GM21528 (cell line): ENCODE measurements at regions not wholly inside any gene's neighbourhood (a gene's known extent, or its start where the extent isn't known, plus 50 kb on each side); places are given as distances from the start of the nearest gene placed in this dataset.

Source experiments
- ATAC-seq: cut with Tn5 transposase; IDR thresholded peaks from one replicate; pipeline ENCODE4 v1.9.1; 2021; ENCODE audit warnings: mild to moderate bottlenecking, moderate library complexity; ENCODE audit not compliant: unreplicated experiment, low FRiP score

- ATAC-seq: no peak
Observed at GRCh38 chr13:90427322-90428272, 919.9 kb upstream of the MIR17HG start.

DNA sequence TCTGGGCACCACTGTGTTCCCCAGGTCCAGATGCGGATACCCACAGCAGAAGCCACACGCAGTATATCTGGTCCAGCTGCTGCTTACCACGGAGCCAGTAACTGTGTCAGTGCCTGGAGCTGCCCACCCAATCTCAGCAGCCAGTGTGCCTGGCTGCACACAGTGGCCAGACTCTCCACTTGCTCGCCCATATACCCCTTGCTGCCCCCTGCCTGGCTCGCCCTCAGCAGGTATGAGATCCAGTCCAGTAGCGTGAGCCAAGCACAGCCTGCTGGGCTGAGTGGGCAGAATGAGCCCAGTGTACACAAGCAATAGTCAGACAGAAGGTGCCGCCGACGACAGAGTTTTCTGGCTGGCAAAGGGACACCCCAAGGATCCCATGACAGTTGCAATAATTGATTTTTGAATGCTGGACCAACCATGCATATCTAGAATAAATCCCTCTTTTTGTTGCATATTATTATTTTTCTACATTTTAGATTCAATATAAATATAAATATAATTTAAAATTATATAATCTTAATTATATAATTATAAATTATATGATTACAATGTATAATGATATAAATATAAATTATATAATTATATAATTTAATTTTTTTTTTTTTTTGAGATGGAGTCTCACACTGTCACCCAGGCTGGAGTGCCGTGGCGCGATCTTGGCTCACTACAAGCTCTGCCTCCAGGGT is 918.8 kb upstream of the MIR17HG start:
- ATAC-seq: no peak

DNA sequence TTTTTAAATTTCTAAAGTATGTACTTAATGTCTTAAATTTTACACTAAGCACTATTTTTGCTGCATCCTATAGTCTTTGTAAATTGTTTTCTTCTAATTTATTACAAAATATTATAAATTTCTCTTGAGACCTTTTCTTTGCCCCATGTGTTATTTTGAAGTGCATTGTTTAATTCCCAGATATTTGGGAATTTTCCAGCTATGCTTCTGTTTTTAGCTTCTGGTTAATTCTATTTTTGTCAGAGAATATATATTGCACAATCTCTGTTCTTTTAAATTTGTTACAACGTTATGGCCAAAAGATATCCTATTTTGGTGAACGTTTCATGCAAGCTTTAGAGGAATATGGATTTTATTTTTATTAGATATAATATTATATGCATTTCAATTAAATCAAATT is 917.4 kb upstream of the MIR17HG start:
- no peak for ATAC-seq

DNA sequence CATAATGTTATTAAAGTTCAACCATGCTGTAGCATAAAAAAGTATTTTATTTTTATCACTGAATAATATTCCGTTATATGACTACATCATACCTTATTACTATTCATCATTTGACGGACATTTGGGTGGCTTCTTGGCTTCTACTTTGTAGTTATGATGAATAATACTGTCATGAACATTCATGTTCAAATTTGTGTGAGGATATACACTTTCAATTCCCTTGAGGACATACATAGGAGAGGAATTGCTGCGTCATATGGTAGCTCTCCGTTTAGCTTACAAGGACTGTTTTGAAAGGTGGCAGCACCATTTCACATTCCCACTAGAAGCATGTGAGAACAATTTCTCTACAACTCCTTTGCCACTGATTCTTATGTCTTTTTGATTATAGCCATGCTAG is 910.8 kb upstream of the MIR17HG start:
- no peak for ATAC-seq

GRCh38 chr13:90438576-90438975 is 908.9 kb upstream of the MIR17HG start:
- no peak for ATAC-seq

GRCh38 chr13:90443268-90443667 is 904.2 kb upstream of the MIR17HG start:
- no peak for ATAC-seq

- no peak for ATAC-seq
Observed at GRCh38 chr13:90444232-90444631, 903.3 kb upstream of the MIR17HG start.

GRCh38 chr13:90445179-90445578 is 902.3 kb upstream of the MIR17HG start:
- no peak for ATAC-seq

- no peak for ATAC-seq
Observed at GRCh38 chr13:90447034-90447733, 900.3 kb upstream of the MIR17HG start.

DNA sequence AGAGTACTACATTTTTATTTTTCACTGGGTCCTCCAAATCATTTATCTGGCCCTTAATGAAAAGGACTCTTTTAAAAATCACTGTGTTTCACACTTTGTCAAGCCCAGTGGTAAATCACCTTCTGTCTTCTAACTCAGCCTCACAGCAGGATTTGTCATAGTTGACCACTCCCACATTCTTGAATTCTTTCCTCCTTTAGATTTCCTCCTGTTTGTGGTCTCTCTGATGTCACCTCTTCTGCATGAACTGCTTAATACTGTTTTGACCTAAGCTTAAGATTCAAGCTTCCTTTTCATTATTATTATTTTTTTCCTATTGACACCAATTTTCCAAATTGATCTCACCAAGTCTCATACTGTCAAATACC is 899.8 kb upstream of the MIR17HG start:
- no peak for ATAC-seq

DNA sequence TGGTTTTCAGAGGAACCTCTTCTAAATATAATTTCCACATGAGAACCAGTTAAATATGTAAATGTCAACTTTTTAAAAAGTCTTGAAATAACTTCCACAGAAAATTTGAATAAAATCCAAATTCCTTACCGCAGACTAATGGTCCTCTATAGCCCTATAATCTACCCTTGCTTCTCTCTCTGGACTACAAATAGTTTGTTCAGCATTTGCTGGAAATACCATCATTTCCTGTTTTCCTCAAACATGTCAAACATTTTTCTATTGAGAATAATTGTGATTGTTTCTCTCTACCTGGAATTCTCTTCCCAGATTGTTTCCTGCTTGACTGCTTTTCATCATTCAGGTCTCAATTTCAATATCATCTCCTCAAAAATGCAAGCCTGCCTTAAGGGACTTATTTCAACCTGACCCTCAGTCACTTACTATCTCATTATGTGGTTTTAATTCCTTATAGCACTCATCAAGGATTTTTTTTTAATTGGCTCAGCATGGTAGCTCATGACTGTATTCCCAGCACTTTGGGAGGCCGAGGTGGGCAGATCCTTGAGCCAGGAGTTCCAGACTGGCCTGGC is 898.9 kb upstream of the MIR17HG start:
- no peak for ATAC-seq

DNA sequence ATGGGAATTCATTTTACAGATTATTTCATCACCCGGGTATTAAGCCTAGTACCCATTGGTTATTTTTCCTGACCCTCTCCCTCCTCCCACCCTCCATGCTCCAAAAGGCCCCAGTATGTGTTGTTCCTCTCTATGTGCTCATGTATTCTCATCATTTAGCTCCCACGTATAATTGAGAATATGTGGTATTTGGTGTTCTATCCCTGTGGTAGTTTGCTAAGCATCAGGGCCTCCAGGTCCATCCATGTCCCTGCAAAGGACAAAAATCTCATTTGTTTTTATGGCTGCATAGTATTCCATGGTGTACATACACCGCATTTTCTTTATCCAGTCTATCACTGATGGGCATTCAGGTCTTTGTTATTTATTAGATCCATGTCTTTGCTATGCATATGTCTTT is 894.1 kb upstream of the MIR17HG start:
- ATAC-seq: no peak

DNA sequence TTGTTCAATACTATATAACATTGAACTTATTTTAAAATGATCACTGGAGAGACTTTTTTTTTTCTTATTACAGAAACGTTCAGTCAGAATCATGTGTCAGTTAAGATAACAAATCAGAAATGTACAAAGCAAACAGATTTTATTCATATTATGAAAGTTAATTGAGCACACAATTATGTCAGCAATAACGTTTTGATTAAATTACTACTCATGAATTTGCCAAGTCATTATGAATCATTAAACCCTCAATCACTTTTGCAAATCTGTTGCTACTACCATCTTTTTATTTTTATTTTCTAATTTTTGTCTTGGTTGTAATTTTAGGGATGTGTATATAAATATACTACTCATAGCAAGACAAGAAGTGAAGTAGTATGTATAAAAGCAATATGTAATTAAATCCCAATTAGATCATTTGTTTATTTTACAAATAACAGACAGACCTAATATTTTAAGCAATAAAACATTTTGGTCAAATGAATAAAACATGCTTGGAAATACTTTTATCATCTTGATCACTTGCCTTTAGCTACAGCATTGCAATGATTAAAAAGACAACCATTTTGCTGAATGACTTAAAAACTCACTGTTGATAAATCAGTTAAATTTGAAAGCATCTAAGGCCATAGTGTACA is 893.4 kb upstream of the MIR17HG start:
- ATAC-seq: no peak

- no peak for ATAC-seq
Observed at GRCh38 chr13:90455067-90455466, 892.4 kb upstream of the MIR17HG start.

GRCh38 chr13:90455823-90456222 is 891.7 kb upstream of the MIR17HG start:
- no peak for ATAC-seq

DNA sequence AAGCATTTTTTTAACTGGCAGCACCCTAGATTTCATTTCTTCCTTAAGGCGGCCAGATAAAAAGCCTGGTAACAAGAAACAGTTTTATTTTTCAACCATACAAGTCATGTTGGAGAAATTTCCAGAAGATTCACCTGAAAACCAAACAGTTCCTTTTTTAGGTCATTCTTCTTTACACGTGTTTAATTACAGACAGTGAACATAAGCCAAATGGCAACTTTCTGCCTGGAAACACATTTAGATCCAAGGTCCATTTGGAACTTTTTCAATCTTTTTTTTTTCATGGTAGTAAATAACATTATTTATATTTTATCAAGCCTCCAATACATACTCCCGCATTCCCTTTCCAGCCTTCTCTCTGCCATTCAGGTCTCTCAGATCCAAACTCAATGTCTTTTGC is 886.1 kb upstream of the MIR17HG start:
- no peak for ATAC-seq

DNA sequence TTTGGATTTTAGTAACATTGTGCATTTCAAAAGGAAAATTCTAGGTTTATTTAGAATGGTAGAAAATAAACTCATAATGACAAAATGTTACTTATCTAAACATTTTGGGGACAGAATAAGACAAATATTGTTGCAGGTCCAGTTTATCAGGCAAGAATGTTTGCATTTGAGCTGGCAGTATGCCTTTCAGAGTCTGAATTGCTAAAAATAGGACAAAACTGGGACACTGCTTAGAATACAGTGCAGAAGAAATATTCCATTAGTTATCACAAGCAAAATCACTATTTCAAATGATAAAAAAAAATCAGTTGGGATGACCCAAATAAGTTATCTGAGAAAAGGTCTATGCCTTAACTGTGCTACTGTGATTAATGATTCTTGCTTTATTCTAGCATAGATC is 870.3 kb upstream of the MIR17HG start:
- ATAC-seq: no peak

DNA sequence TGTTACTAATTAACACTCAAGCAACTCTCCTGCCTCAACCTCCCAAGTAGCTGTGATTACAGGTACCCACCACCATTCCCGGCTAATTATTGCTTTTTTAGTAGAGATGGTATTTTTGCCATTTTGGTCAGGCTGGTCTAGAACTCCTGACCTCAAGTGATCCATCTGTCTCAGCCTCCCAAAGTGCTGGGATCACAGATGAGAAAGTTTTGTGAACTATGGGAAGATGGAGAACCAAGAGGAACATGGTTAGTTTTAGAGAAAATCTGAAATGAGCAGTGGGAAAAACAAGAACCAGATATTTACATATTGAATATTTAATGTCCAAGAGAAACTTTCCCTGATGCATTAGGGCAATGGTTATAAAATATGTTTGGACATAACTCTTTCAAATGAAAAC is 863.6 kb upstream of the MIR17HG start:
- ATAC-seq: no peak

DNA sequence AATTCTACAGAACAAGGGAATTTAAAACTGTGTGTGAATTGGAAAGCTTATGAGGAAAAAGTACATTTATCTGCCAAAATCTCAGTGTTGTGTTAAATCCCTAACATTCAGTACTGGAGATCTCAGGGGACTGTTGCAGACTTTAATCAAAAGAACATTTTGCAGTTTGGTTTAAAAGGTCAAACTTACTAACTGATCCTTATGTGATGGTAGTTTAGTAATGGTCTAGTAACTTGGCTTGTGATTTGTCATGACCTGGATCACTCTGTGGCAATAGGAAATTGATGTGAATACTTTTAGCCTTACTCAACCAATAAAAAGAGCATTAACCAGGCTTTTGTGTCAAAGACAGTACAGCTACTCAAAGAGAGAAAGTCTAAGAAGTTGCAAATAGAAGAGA is 862.1 kb upstream of the MIR17HG start:
- ATAC-seq: no peak

GRCh38 chr13:90492872-90493271 is 854.6 kb upstream of the MIR17HG start:
- no peak for ATAC-seq

GRCh38 chr13:90493667-90494066 is 853.8 kb upstream of the MIR17HG start:
- no peak for ATAC-seq
